Calu3 (cell line): ENCODE measurements at regions not wholly inside any gene's neighbourhood (a gene's known extent, or its start where the extent isn't known, plus 50 kb on each side); places are given as distances from the start of the nearest gene placed in this dataset.

Experiments
- BruUV-seq: library from RNA; stranded (reverse); fragments of 400-500 nt; replicated peaks from 2 replicates; lab custom pipeline; 2021; lab: Mats Ljungman, UMichigan
- CTCF ChIA-PET: fragments of 300-600 bp; sonication (Branson Sonifier 250); formaldehyde crosslinking; loops from one replicate; lab custom pipeline; 2022; ENCODE audit warnings: antibody characterized with exemption; lab: Charles Lee
- DNase-seq: peaks from one replicate; pipeline ENCODE4 v3.0.0; 2022
- H3K27ac Mint-ChIP-seq: one replicate; pipeline ENCODE4 v1.8.0; 2022; ENCODE audit warnings: mixed read lengths; ENCODE audit not compliant: unreplicated experiment
- H3K27me3 Mint-ChIP-seq: one replicate; pipeline ENCODE4 v1.8.0; 2022; ENCODE audit warnings: mixed read lengths; ENCODE audit not compliant: unreplicated experiment
- H3K36me3 Mint-ChIP-seq: one replicate; pipeline ENCODE4 v1.8.0; 2022; ENCODE audit warnings: mild to moderate bottlenecking, moderate library complexity, mixed read lengths; ENCODE audit not compliant: insufficient read depth, unreplicated experiment
- H3K4me1 Mint-ChIP-seq: one replicate; pipeline ENCODE4 v1.8.0; 2022; ENCODE audit warnings: mild to moderate bottlenecking, low read depth, mixed read lengths; ENCODE audit not compliant: unreplicated experiment
- H3K4me3 Mint-ChIP-seq: one replicate; pipeline ENCODE4 v1.8.0; 2022; ENCODE audit warnings: mild to moderate bottlenecking, low read depth, moderate library complexity, mixed read lengths; ENCODE audit not compliant: unreplicated experiment
- H3K9me3 Mint-ChIP-seq: one replicate; pipeline ENCODE4 v1.8.0; 2022; ENCODE audit warnings: low read depth, mixed read lengths; ENCODE audit not compliant: unreplicated experiment
- intact Hi-C: fragments of 100-400 bp; cut with micrococcal nuclease; formaldehyde crosslinking; loops from one replicate; pipeline ENCODE4 v1.10.0; 2022; ENCODE audit not compliant: unreplicated experiment
- TF ChIP-seq, protein P1 (sequence below): fragments of 200-600 bp; IDR thresholded peaks from one replicate; pipeline ENCODE4 v1.8.0; 2022; ENCODE audit warnings: antibody characterized with exemption; ENCODE audit not compliant: unreplicated experiment

DNA sequence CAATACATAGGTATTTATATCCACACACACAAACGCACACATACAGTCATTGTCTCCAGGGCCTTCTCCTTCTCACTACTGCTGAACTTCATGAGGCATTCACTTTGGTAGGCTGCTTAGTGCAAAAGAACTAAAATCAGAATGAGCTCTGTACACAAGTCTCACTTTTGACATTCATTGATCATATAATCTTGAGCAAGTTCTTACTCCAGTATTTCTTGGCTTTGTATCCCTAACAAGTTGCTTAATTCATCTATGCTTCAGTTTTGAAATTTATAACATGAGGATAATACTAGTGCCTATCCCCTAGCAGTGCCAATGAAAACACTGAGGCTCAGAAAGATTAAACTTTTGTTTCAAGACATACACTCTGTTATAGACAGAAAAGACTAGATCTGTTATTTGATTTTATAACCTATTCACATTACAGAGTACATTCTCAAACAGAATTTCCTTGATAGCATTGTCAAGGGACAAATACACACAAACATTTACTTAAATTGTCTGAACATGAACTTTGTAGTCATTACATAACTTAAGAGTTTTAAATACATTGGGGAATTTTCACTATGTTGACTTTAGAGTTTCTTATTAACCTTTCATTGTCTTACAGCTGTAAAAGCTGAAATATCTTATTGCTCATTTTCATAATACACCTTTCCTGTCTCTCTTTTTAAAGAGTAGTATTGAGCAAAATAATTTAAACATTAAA, 55.0 kb upstream of the SI start:
- no peak overlapping the region for H3K27ac Mint-ChIP-seq
- H3K4me1 Mint-ChIP-seq: peaks cover 15% of the 10 kb centered on the region
- no peaks in the 10 kb centered on the region for H3K36me3 Mint-ChIP-seq
- H3K4me3 Mint-ChIP-seq: no peak overlapping the region
- DNase-seq: no peak
- peaks cover 8% of the 10 kb centered on the region for H3K9me3 Mint-ChIP-seq
- TF ChIP-seq, protein P1, sequence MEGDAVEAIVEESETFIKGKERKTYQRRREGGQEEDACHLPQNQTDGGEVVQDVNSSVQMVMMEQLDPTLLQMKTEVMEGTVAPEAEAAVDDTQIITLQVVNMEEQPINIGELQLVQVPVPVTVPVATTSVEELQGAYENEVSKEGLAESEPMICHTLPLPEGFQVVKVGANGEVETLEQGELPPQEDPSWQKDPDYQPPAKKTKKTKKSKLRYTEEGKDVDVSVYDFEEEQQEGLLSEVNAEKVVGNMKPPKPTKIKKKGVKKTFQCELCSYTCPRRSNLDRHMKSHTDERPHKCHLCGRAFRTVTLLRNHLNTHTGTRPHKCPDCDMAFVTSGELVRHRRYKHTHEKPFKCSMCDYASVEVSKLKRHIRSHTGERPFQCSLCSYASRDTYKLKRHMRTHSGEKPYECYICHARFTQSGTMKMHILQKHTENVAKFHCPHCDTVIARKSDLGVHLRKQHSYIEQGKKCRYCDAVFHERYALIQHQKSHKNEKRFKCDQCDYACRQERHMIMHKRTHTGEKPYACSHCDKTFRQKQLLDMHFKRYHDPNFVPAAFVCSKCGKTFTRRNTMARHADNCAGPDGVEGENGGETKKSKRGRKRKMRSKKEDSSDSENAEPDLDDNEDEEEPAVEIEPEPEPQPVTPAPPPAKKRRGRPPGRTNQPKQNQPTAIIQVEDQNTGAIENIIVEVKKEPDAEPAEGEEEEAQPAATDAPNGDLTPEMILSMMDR: no peak
- CTCF ChIA-PET: interaction anchor here (0.7 to 0.8 kb wide), 2 partner anchors 9 to 250 kb away, joined by 3 to 4 read pairs; no protein-coding TSS in a partner anchor
- H3K27me3 Mint-ChIP-seq: no peaks in the 10 kb centered on the region
- intact Hi-C loops: no loop called here
- BruUV-seq: no TSS peak

- Mint-ChIP-seq H3K4me1 (peaks cover 15% of the 10 kb centered on the region), H3K27ac (no peak overlapping the region), H3K27me3 (no peaks in the 10 kb centered on the region), H3K9me3 (peaks cover 2% of the 10 kb centered on the region), H3K36me3 (no peaks in the 10 kb centered on the region), H3K4me3 (no peak overlapping the region)
- CTCF ChIA-PET: interaction anchor here (0.6 kb wide), 1 partner anchor 8 kb away, joined by 3 read pairs; no protein-coding TSS in a partner anchor
- intact Hi-C loops: no loop called here
- TF ChIP-seq, protein P1: no peak
- DNase-seq: no peak
- BruUV-seq: no TSS peak
Observed at GRCh38 chr3:165130708-165131107, 52.4 kb upstream of the SI start.

GRCh38 chr3:165128544-165128943, 50.2 kb upstream of the SI start:
- BruUV-seq: no TSS peak
- peaks cover 9% of the 10 kb centered on the region for H3K4me1 Mint-ChIP-seq
- H3K4me3 Mint-ChIP-seq: no peak overlapping the region
- CTCF ChIA-PET: no interaction called here
- no peaks in the 10 kb centered on the region for H3K9me3 Mint-ChIP-seq
- H3K36me3 Mint-ChIP-seq: no peaks in the 10 kb centered on the region
- intact Hi-C loops: no loop called here
- no peaks in the 10 kb centered on the region for H3K27me3 Mint-ChIP-seq
- DNase-seq: no peak
- TF ChIP-seq, protein P1: no peak
- H3K27ac Mint-ChIP-seq: no peak overlapping the region
